ENCODE measurements at regions not wholly inside any gene's neighbourhood (a gene's known extent, or its start where the extent isn't known, plus 50 kb on each side); places are given as distances from the start of the nearest gene placed in this dataset.

- Histone ChIP-seq H3K9me3 (ENCODE audit: control extremely low read depth in 1 of 5, control insufficient read depth in 4 of 5, insufficient read depth in 2 of 5, low read depth in 1 of 5, low read length in 4 of 5) (peaks cover 0 to 6% (median 0%) of the 10 kb centered on the region in 5 experiments), H3K27ac (ENCODE audit: insufficient read depth in 1 of 2, low read depth in 1 of 2, low read length in 2 of 2, poor library complexity in 1 of 2, severe bottlenecking in 2 of 2) (no peak overlapping the region), H3K4me3 (ENCODE audit: control insufficient read depth in 1 of 7, extremely low read depth in 1 of 7, insufficient read depth in 4 of 7, low read depth in 2 of 7, low read length in 6 of 7) (no peak overlapping the region), H3K4me1 (ENCODE audit: control extremely low read depth in 1 of 4, control insufficient read depth in 4 of 4, insufficient read depth in 4 of 4, low read length in 3 of 4) (no peaks in the 10 kb centered on the region), H3K27me3 (replicated peaks in 2 of 5; ENCODE audit: control insufficient read depth in 4 of 5, insufficient read depth in 5 of 5, low read length in 4 of 5) (no peaks in the 10 kb centered on the region), H3K36me3 (ENCODE audit: control insufficient read depth in 4 of 4, insufficient read depth in 4 of 4, low read length in 3 of 4) (no peaks in the 10 kb centered on the region)
- DNase-seq = no peak
- no CpG with 5 or more reads among the region's 1 CpG for WGBS (ENCODE audit: insufficient coverage)
- ChIA-PET CTCF (no interaction called here), POLR2A (no interaction called here)
Observed at GRCh38 chr20:11323816-11324215, 593.9 kb upstream of the BTBD3 start.

- ChIA-PET POLR2A (no interaction called here), CTCF (no interaction called here)
- no peak overlapping the region for H3K4me3 ChIP-seq (ENCODE audit: control insufficient read depth in 1 of 7, extremely low read depth in 1 of 7, insufficient read depth in 4 of 7, low read depth in 2 of 7, low read length in 6 of 7)
- WGBS (ENCODE audit: insufficient coverage) = 90% methylated on average over 2 of the region's 4 CpGs
- peaks cover 0 to 6% (median 0%) of the 10 kb centered on the region in 5 experiments for H3K9me3 ChIP-seq (ENCODE audit: control extremely low read depth in 1 of 5, control insufficient read depth in 4 of 5, insufficient read depth in 2 of 5, low read depth in 1 of 5, low read length in 4 of 5)
- no peaks in the 10 kb centered on the region for H3K27me3 ChIP-seq (replicated peaks in 2 of 5; ENCODE audit: control insufficient read depth in 4 of 5, insufficient read depth in 5 of 5, low read length in 4 of 5)
- no peaks in the 10 kb centered on the region for H3K4me1 ChIP-seq (ENCODE audit: control extremely low read depth in 1 of 4, control insufficient read depth in 4 of 4, insufficient read depth in 4 of 4, low read length in 3 of 4)
- H3K36me3 ChIP-seq (ENCODE audit: control insufficient read depth in 4 of 4, insufficient read depth in 4 of 4, low read length in 3 of 4) = no peaks in the 10 kb centered on the region
- no peak overlapping the region for H3K27ac ChIP-seq (ENCODE audit: insufficient read depth in 1 of 2, low read depth in 1 of 2, low read length in 2 of 2, poor library complexity in 1 of 2, severe bottlenecking in 2 of 2)
- DNase-seq = no peak
Observed at GRCh38 chr20:11324990-11325389, 592.7 kb upstream of the BTBD3 start.

GRCh38 chr20:11328839-11329238 is 588.9 kb upstream of the BTBD3 start:
- Histone ChIP-seq H3K27ac (ENCODE audit: insufficient read depth in 1 of 2, low read depth in 1 of 2, low read length in 2 of 2, poor library complexity in 1 of 2, severe bottlenecking in 2 of 2) (no peak overlapping the region), H3K4me3 (ENCODE audit: control insufficient read depth in 1 of 7, extremely low read depth in 1 of 7, insufficient read depth in 4 of 7, low read depth in 2 of 7, low read length in 6 of 7) (no peak overlapping the region), H3K27me3 (replicated peaks in 2 of 5; ENCODE audit: control insufficient read depth in 4 of 5, insufficient read depth in 5 of 5, low read length in 4 of 5) (no peaks in the 10 kb centered on the region), H3K9me3 (ENCODE audit: control extremely low read depth in 1 of 5, control insufficient read depth in 4 of 5, insufficient read depth in 2 of 5, low read depth in 1 of 5, low read length in 4 of 5) (no peaks in the 10 kb centered on the region), H3K36me3 (ENCODE audit: control insufficient read depth in 4 of 4, insufficient read depth in 4 of 4, low read length in 3 of 4) (no peaks in the 10 kb centered on the region), H3K4me1 (ENCODE audit: control extremely low read depth in 1 of 4, control insufficient read depth in 4 of 4, insufficient read depth in 4 of 4, low read length in 3 of 4) (no peaks in the 10 kb centered on the region)
- WGBS (ENCODE audit: insufficient coverage) = 97% methylated on average over 7 of the region's 8 CpGs
- DNase-seq = no peak
- POLR2A ChIA-PET = no interaction called here
- CTCF ChIA-PET = interaction anchor here (1.2 kb wide), 1 partner anchor 9 kb away, joined by 3 read pairs; no protein-coding TSS in a partner anchor

GRCh38 chr20:11329271-11329670 is 588.4 kb upstream of the BTBD3 start:
- Histone ChIP-seq H3K27ac (ENCODE audit: insufficient read depth in 1 of 2, low read depth in 1 of 2, low read length in 2 of 2, poor library complexity in 1 of 2, severe bottlenecking in 2 of 2) (no peak overlapping the region), H3K27me3 (replicated peaks in 2 of 5; ENCODE audit: control insufficient read depth in 4 of 5, insufficient read depth in 5 of 5, low read length in 4 of 5) (no peaks in the 10 kb centered on the region), H3K4me1 (ENCODE audit: control extremely low read depth in 1 of 4, control insufficient read depth in 4 of 4, insufficient read depth in 4 of 4, low read length in 3 of 4) (no peaks in the 10 kb centered on the region), H3K9me3 (ENCODE audit: control extremely low read depth in 1 of 5, control insufficient read depth in 4 of 5, insufficient read depth in 2 of 5, low read depth in 1 of 5, low read length in 4 of 5) (no peaks in the 10 kb centered on the region), H3K36me3 (ENCODE audit: control insufficient read depth in 4 of 4, insufficient read depth in 4 of 4, low read length in 3 of 4) (no peaks in the 10 kb centered on the region), H3K4me3 (ENCODE audit: control insufficient read depth in 1 of 7, extremely low read depth in 1 of 7, insufficient read depth in 4 of 7, low read depth in 2 of 7, low read length in 6 of 7) (no peak overlapping the region)
- DNase-seq = no peak
- ChIA-PET POLR2A (no interaction called here), CTCF (interaction anchor here (0.7 to 1.2 kb wide), 2 partner anchors 8 to 65 kb away, joined by 3 read pairs; no protein-coding TSS in a partner anchor)
- WGBS (ENCODE audit: insufficient coverage) = no CpG with 5 or more reads among the region's 1 CpG

- no peak overlapping the region for H3K4me3 ChIP-seq (ENCODE audit: control insufficient read depth in 1 of 7, extremely low read depth in 1 of 7, insufficient read depth in 4 of 7, low read depth in 2 of 7, low read length in 6 of 7)
- no CpG with 5 or more reads among the region's 2 CpGs for WGBS (ENCODE audit: insufficient coverage)
- CTCF ChIA-PET = interaction anchor here (1.4 kb wide), 1 partner anchor 24 kb away, joined by 3 read pairs; no protein-coding TSS in a partner anchor
- no peak overlapping the region for H3K27ac ChIP-seq (ENCODE audit: insufficient read depth in 1 of 2, low read depth in 1 of 2, low read length in 2 of 2, poor library complexity in 1 of 2, severe bottlenecking in 2 of 2)
- H3K36me3 ChIP-seq (ENCODE audit: control insufficient read depth in 4 of 4, insufficient read depth in 4 of 4, low read length in 3 of 4) = no peaks in the 10 kb centered on the region
- POLR2A ChIA-PET = no interaction called here
- H3K9me3 ChIP-seq (ENCODE audit: control extremely low read depth in 1 of 5, control insufficient read depth in 4 of 5, insufficient read depth in 2 of 5, low read depth in 1 of 5, low read length in 4 of 5) = no peaks in the 10 kb centered on the region
- no peak for DNase-seq
- H3K4me1 ChIP-seq (ENCODE audit: control extremely low read depth in 1 of 4, control insufficient read depth in 4 of 4, insufficient read depth in 4 of 4, low read length in 3 of 4) = no peaks in the 10 kb centered on the region
- H3K27me3 ChIP-seq (replicated peaks in 2 of 5; ENCODE audit: control insufficient read depth in 4 of 5, insufficient read depth in 5 of 5, low read length in 4 of 5) = no peaks in the 10 kb centered on the region
Observed at GRCh38 chr20:11331096-11331495, 586.6 kb upstream of the BTBD3 start.

- Histone ChIP-seq H3K36me3 (ENCODE audit: control insufficient read depth in 4 of 4, insufficient read depth in 4 of 4, low read length in 3 of 4) (no peaks in the 10 kb centered on the region), H3K27me3 (replicated peaks in 2 of 5; ENCODE audit: control insufficient read depth in 4 of 5, insufficient read depth in 5 of 5, low read length in 4 of 5) (no peaks in the 10 kb centered on the region), H3K4me1 (ENCODE audit: control extremely low read depth in 1 of 4, control insufficient read depth in 4 of 4, insufficient read depth in 4 of 4, low read length in 3 of 4) (no peaks in the 10 kb centered on the region), H3K27ac (ENCODE audit: insufficient read depth in 1 of 2, low read depth in 1 of 2, low read length in 2 of 2, poor library complexity in 1 of 2, severe bottlenecking in 2 of 2) (no peak overlapping the region), H3K4me3 (ENCODE audit: control insufficient read depth in 1 of 7, extremely low read depth in 1 of 7, insufficient read depth in 4 of 7, low read depth in 2 of 7, low read length in 6 of 7) (no peak overlapping the region), H3K9me3 (ENCODE audit: control extremely low read depth in 1 of 5, control insufficient read depth in 4 of 5, insufficient read depth in 2 of 5, low read depth in 1 of 5, low read length in 4 of 5) (no peaks in the 10 kb centered on the region)
- ChIA-PET POLR2A (no interaction called here), CTCF (no interaction called here)
- no peak for DNase-seq
Observed at GRCh38 chr20:11332381-11332780, 585.3 kb upstream of the BTBD3 start.

- no peak for DNase-seq
- Histone ChIP-seq H3K27ac (ENCODE audit: insufficient read depth in 1 of 2, low read depth in 1 of 2, low read length in 2 of 2, poor library complexity in 1 of 2, severe bottlenecking in 2 of 2) (no peak overlapping the region), H3K27me3 (replicated peaks in 2 of 5; ENCODE audit: control insufficient read depth in 4 of 5, insufficient read depth in 5 of 5, low read length in 4 of 5) (no peaks in the 10 kb centered on the region), H3K4me3 (ENCODE audit: control insufficient read depth in 1 of 7, extremely low read depth in 1 of 7, insufficient read depth in 4 of 7, low read depth in 2 of 7, low read length in 6 of 7) (no peak overlapping the region), H3K36me3 (ENCODE audit: control insufficient read depth in 4 of 4, insufficient read depth in 4 of 4, low read length in 3 of 4) (no peaks in the 10 kb centered on the region), H3K4me1 (ENCODE audit: control extremely low read depth in 1 of 4, control insufficient read depth in 4 of 4, insufficient read depth in 4 of 4, low read length in 3 of 4) (no peaks in the 10 kb centered on the region), H3K9me3 (ENCODE audit: control extremely low read depth in 1 of 5, control insufficient read depth in 4 of 5, insufficient read depth in 2 of 5, low read depth in 1 of 5, low read length in 4 of 5) (no peaks in the 10 kb centered on the region)
- ChIA-PET CTCF (no interaction called here), POLR2A (no interaction called here)
Observed at GRCh38 chr20:11333634-11334033, 584.1 kb upstream of the BTBD3 start.
